ENCODE measurements at regions not wholly inside any gene's neighbourhood (a gene's known extent, or its start where the extent isn't known, plus 50 kb on each side); places are given as distances from the start of the nearest gene placed in this dataset.

GRCh38 chr4:89364541-89364940 lies 56.9 kb upstream of the GPRIN3 start:
- TF ChIP-seq CTCF (IDR thresholded peaks at IDR 0.05) = no peak
- no peak for TF ChIP-seq POLR2A (IDR thresholded peaks at IDR 0.05)

Measured in vagina (tissue), 2 donors.